Prostate gland (tissue), 2 donors: ENCODE measurements at regions not wholly inside any gene's neighbourhood (a gene's known extent, or its start where the extent isn't known, plus 50 kb on each side); places are given as distances from the start of the nearest gene placed in this dataset.

Source experiments
- CTCF ChIP-seq, 4 experiments: fragments of 200-600 bp in 2 of 4; fragments of 450-650 bp in 2 of 4; sonication (generic) in 2 of 4; IDR thresholded peaks; 1 replicate in 3 of 4; 2 replicates in 1 of 4; pipeline ENCODE4 v1.5.1; 2016 to 2019; ENCODE audit warnings: antibody characterized with exemption in 4 of 4, mild to moderate bottlenecking in 2 of 4, moderate library complexity in 2 of 4
- POLR2A ChIP-seq: fragments of 450-650 bp; IDR thresholded peaks from one replicate; pipeline ENCODE4 v1.6.1; 2016; ENCODE audit warnings: antibody characterized with exemption, mild to moderate bottlenecking

GRCh38 chr7:54813398-54813797, 54.4 kb upstream of the SEC61G start:
- TF ChIP-seq CTCF (IDR thresholded peaks at IDR 0.05) (no peak), POLR2A (no peak)
